CD8-positive, alpha-beta memory T cell (primary cell): ENCODE measurements at regions not wholly inside any gene's neighbourhood (a gene's known extent, or its start where the extent isn't known, plus 50 kb on each side); places are given as distances from the start of the nearest gene placed in this dataset.

Source experiments
- CTCF ChIA-PET: fragments of 350-600 bp; sonication (Branson Sonifier 250); formaldehyde crosslinking; loops from one replicate; lab custom pipeline; 2021; ENCODE audit warnings: antibody characterized with exemption; lab: Charles Lee
- POLR2A ChIA-PET: fragments of 350-600 bp; sonication (Branson Sonifier 250); formaldehyde crosslinking; loops from one replicate; lab custom pipeline; 2021; ENCODE audit warnings: antibody characterized with exemption; lab: Charles Lee
- DNase-seq, 5 donors: peaks; one replicate each; pipeline versions ENCODE4 v3.0.0 to v3.0.0-alpha.2; 2020 to 2022; ENCODE audit warnings: mixed read lengths in 1 of 5
- H3K27ac ChIP-seq: one replicate; pipeline ENCODE4 v1.7.0; 2013; ENCODE audit warnings: low read depth, mild to moderate bottlenecking, low read length, moderate library complexity
- H3K27me3 ChIP-seq: 2 replicates; pipeline ENCODE4 v1.7.0; 2013; ENCODE audit warnings: low read length, mild to moderate bottlenecking; ENCODE audit not compliant: insufficient read depth, poor library complexity, severe bottlenecking
- H3K36me3 ChIP-seq: 2 replicates; pipeline ENCODE4 v1.7.0; 2013; ENCODE audit warnings: mild to moderate bottlenecking, low read length, moderate library complexity; ENCODE audit not compliant: insufficient read depth
- H3K4me1 ChIP-seq: 2 replicates; pipeline ENCODE4 v1.7.0; 2013; ENCODE audit warnings: mild to moderate bottlenecking, low read length, moderate library complexity; ENCODE audit not compliant: insufficient read depth
- H3K4me3 ChIP-seq: 2 replicates; pipeline ENCODE4 v1.7.0; 2013; ENCODE audit warnings: mild to moderate bottlenecking, low read length
- H3K9me3 ChIP-seq: 2 replicates; pipeline ENCODE4 v1.7.0; 2013; ENCODE audit warnings: mild to moderate bottlenecking, low read length
- H3K27ac Mint-ChIP-seq, 8 donors: one replicate each; pipeline ENCODE4 v1.8.0; 2020 to 2021; ENCODE audit warnings: mixed read lengths in 8 of 8, mild to moderate bottlenecking in 6 of 8, inconsistent platforms in 3 of 8, moderate library complexity in 3 of 8
- H3K27me3 Mint-ChIP-seq, 2 donors: one replicate each; pipeline ENCODE4 v1.8.0; 2020 to 2021; ENCODE audit warnings: mixed read lengths in 2 of 2, mild to moderate bottlenecking in 1 of 2, moderate library complexity in 1 of 2
- H3K36me3 Mint-ChIP-seq, 3 donors: one replicate each; pipeline ENCODE4 v1.8.0; 2020 to 2021; ENCODE audit warnings: mixed read lengths in 3 of 3, inconsistent platforms in 1 of 3, mild to moderate bottlenecking in 1 of 3
- H3K4me1 Mint-ChIP-seq, 3 donors: one replicate each; pipeline ENCODE4 v1.8.0; 2020 to 2021; ENCODE audit warnings: mixed read lengths in 3 of 3, inconsistent platforms in 1 of 3, mild to moderate bottlenecking in 1 of 3
- H3K4me3 Mint-ChIP-seq, 7 donors: one replicate each; pipeline ENCODE4 v1.8.0; 2020 to 2021; ENCODE audit warnings: mixed read lengths in 7 of 7, mild to moderate bottlenecking in 6 of 7, moderate library complexity in 4 of 7, inconsistent platforms in 2 of 7
- H3K9me3 Mint-ChIP-seq, 5 donors: one replicate each; pipeline ENCODE4 v1.8.0; 2020 to 2022; ENCODE audit warnings: mixed read lengths in 5 of 5, mild to moderate bottlenecking in 3 of 5, moderate library complexity in 2 of 5, inconsistent platforms in 1 of 5

DNA sequence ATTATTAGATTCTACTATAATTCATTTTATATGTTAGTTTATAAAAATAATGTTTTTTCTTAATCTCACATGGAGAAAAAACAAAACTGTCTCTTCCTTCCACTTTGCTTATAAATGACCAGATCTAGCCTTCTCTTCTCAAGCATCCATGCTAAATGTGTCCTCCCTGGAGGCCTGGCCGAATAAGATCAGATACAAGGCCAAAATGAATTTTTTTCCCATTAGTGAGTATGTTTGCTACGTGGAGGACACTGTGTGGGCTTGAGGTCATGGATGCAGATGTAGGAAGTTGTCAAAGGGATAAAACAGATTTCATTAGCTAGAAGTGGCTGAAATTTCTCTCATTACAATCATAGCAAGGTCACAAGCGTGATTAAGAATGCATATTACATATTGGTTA is 1244.9 kb upstream of the SEL1L start:
- no peak overlapping the region for H3K27ac Mint-ChIP-seq
- Histone ChIP-seq H3K36me3 (no peaks in the 10 kb centered on the region), H3K27ac (no peak overlapping the region), H3K9me3 (no peaks in the 10 kb centered on the region), H3K27me3 (no peaks in the 10 kb centered on the region), H3K4me1 (no peaks in the 10 kb centered on the region), H3K4me3 (no peak overlapping the region)
- H3K4me1 Mint-ChIP-seq = no peaks in the 10 kb centered on the region
- CTCF ChIA-PET = no interaction called here
- peaks cover 6 to 20% (median 17%) of the 10 kb centered on the region in 5 donors for H3K9me3 Mint-ChIP-seq
- POLR2A ChIA-PET = no interaction called here
- no peak overlapping the region for H3K4me3 Mint-ChIP-seq
- no peak for DNase-seq
- no peaks in the 10 kb centered on the region for H3K36me3 Mint-ChIP-seq
- H3K27me3 Mint-ChIP-seq = no peaks in the 10 kb centered on the region

DNA sequence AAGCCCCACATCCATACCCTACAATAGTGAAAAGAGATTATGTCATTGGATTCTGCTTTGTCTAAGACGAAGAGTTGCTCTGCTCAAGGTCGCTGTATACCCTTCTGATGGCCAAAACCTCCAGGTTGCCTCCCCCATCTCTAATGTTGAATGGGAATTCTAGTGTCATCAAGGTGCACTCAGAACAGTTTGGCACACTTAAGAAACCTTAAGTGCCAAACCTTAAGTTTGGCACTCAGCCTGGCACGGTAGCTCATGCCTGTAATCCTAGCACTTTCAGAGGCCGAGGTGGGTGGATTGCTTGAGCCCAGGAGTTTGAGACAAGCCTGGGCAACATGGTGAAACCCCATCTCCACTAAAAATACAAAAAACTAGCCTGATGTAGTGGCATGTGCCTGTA is 1245.6 kb upstream of the SEL1L start:
- no peaks in the 10 kb centered on the region for H3K27me3 Mint-ChIP-seq
- no peaks in the 10 kb centered on the region for H3K4me1 Mint-ChIP-seq
- CTCF ChIA-PET = no interaction called here
- no peaks in the 10 kb centered on the region for H3K4me1 ChIP-seq
- H3K36me3 Mint-ChIP-seq = no peaks in the 10 kb centered on the region
- no peak overlapping the region for H3K4me3 ChIP-seq
- H3K27ac ChIP-seq = no peak overlapping the region
- H3K9me3 ChIP-seq = no peaks in the 10 kb centered on the region
- H3K36me3 ChIP-seq = no peaks in the 10 kb centered on the region
- peaks cover 4 to 18% (median 17%) of the 10 kb centered on the region in 5 donors for H3K9me3 Mint-ChIP-seq
- no peak overlapping the region for H3K27ac Mint-ChIP-seq
- POLR2A ChIA-PET = no interaction called here
- no peak for DNase-seq
- H3K27me3 ChIP-seq = no peaks in the 10 kb centered on the region
- no peak overlapping the region for H3K4me3 Mint-ChIP-seq

DNA sequence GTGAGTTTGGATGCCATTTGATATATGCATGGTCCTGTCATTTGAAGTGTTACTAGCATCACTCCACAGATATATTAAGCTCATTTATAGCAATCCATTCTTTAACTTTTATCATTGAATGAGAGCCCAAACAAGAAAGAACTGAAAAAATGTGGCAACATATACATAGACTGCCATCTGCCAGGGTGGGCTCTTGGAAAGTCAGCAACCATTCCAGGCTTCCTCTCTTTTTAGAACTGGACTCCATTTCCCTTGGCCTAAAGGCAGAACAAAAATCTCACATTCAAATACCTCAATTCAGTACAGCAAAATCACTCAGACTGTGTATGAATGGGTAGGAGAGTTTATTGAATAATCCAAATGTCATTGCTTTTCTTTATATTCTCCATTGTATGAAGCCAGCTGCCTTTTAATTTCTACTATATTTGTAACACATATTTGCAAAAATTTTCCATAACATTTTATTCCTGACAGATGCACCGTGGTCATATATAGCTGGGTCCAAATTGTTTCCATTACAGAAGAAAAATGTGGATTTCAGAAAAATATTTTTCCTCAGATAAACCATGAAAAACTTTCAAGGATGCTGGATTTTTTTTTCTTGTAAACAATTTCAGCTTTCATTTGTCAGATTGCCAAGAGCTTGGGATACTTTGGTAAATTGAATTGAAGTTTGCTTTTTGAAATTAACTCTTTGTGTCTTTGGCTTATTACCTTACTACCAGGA is 1252.3 kb upstream of the SEL1L start:
- peaks cover 7 to 26% (median 19%) of the 10 kb centered on the region in 5 donors for H3K9me3 Mint-ChIP-seq
- H3K27ac Mint-ChIP-seq = no peak overlapping the region
- Histone ChIP-seq H3K27me3 (no peaks in the 10 kb centered on the region), H3K36me3 (no peaks in the 10 kb centered on the region), H3K9me3 (no peaks in the 10 kb centered on the region), H3K4me3 (no peak overlapping the region), H3K27ac (no peak overlapping the region), H3K4me1 (no peaks in the 10 kb centered on the region)
- no peak overlapping the region for H3K4me3 Mint-ChIP-seq
- DNase-seq = no peak
- ChIA-PET CTCF (no interaction called here), POLR2A (no interaction called here)
- H3K27me3 Mint-ChIP-seq = no peaks in the 10 kb centered on the region
- no peaks in the 10 kb centered on the region for H3K36me3 Mint-ChIP-seq
- no peaks in the 10 kb centered on the region for H3K4me1 Mint-ChIP-seq

GRCh38 chr14:82786483-82786880 is 1252.8 kb upstream of the SEL1L start:
- Histone ChIP-seq H3K4me1 (no peaks in the 10 kb centered on the region), H3K9me3 (no peaks in the 10 kb centered on the region), H3K27me3 (no peaks in the 10 kb centered on the region), H3K36me3 (no peaks in the 10 kb centered on the region), H3K4me3 (no peak overlapping the region), H3K27ac (no peak overlapping the region)
- ChIA-PET POLR2A (no interaction called here), CTCF (no interaction called here)
- H3K27ac Mint-ChIP-seq = no peak overlapping the region
- H3K4me1 Mint-ChIP-seq = no peaks in the 10 kb centered on the region
- H3K36me3 Mint-ChIP-seq = no peaks in the 10 kb centered on the region
- DNase-seq = no peak
- no peak overlapping the region for H3K4me3 Mint-ChIP-seq
- no peaks in the 10 kb centered on the region for H3K27me3 Mint-ChIP-seq
- peaks cover 7 to 27% (median 19%) of the 10 kb centered on the region in 5 donors for H3K9me3 Mint-ChIP-seq

DNA sequence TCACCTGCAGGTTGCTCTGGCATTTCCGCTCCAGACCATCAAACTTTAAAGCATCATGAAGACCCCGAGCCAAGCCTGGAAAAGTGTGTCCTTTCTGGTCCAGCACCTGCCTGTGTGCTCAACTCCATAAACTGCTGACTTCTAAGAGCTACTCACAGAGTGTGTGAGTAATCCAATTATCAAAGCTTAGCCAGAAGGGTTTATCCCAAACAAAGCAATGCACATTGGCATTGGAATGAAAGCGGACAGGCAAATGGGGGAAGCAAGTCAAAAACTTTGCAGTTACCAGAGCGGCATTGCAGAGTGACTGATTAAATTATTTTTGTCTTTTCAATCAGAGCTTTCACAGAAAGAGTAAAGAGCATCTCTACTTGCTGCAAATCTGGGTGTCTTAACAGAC is 1262.4 kb upstream of the SEL1L start:
- H3K36me3 ChIP-seq = no peaks in the 10 kb centered on the region
- POLR2A ChIA-PET = no interaction called here

DNA sequence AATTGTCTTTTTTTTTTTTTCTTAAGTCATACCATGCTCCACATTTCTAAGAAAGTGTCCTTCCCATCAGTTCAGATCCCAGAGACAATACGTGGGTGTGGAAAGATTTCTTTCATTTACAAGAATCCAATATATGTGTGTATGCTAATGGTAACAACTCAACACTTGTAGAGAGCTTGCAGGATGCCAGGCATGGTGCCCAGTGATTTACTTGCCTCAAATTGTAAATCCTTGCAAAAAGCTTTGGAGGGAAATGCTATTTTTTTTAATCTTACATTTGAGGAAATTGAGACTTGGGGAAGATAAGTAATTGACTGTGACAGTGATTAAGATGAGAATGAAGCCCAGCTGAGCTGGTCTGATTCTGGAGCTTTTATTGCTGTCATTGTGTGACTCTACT is 1264.6 kb upstream of the SEL1L start:
- H3K27me3 ChIP-seq = no peaks in the 10 kb centered on the region
- Mint-ChIP-seq H3K36me3 (no peaks in the 10 kb centered on the region), H3K27me3 (no peaks in the 10 kb centered on the region), H3K27ac (no peak overlapping the region), H3K9me3 (peaks cover 5 to 31% (median 12%) of the 10 kb centered on the region in 5 donors), H3K4me3 (no peak overlapping the region), H3K4me1 (no peaks in the 10 kb centered on the region)
- DNase-seq = no peak
- ChIA-PET CTCF (no interaction called here), POLR2A (no interaction called here)
- H3K9me3 ChIP-seq = no peaks in the 10 kb centered on the region
- H3K4me1 ChIP-seq = no peaks in the 10 kb centered on the region
- H3K4me3 ChIP-seq = no peak overlapping the region
- H3K36me3 ChIP-seq = no peaks in the 10 kb centered on the region
- no peak overlapping the region for H3K27ac ChIP-seq

More for the DNA sequence above, 1262.4 kb upstream of the SEL1L start:
- Histone ChIP-seq H3K27me3 (no peaks in the 10 kb centered on the region), H3K4me1 (no peaks in the 10 kb centered on the region), H3K4me3 (no peak overlapping the region), H3K9me3 (no peaks in the 10 kb centered on the region), H3K27ac (no peak overlapping the region)
- CTCF ChIA-PET = no interaction called here
- no peaks in the 10 kb centered on the region for H3K4me1 Mint-ChIP-seq
- no peaks in the 10 kb centered on the region for H3K36me3 Mint-ChIP-seq
- no peak overlapping the region for H3K4me3 Mint-ChIP-seq
- no peak overlapping the region for H3K27ac Mint-ChIP-seq
- no peak for DNase-seq
- H3K27me3 Mint-ChIP-seq = no peaks in the 10 kb centered on the region
- peaks cover 0 to 28% (median 8%) of the 10 kb centered on the region in 5 donors for H3K9me3 Mint-ChIP-seq

DNA sequence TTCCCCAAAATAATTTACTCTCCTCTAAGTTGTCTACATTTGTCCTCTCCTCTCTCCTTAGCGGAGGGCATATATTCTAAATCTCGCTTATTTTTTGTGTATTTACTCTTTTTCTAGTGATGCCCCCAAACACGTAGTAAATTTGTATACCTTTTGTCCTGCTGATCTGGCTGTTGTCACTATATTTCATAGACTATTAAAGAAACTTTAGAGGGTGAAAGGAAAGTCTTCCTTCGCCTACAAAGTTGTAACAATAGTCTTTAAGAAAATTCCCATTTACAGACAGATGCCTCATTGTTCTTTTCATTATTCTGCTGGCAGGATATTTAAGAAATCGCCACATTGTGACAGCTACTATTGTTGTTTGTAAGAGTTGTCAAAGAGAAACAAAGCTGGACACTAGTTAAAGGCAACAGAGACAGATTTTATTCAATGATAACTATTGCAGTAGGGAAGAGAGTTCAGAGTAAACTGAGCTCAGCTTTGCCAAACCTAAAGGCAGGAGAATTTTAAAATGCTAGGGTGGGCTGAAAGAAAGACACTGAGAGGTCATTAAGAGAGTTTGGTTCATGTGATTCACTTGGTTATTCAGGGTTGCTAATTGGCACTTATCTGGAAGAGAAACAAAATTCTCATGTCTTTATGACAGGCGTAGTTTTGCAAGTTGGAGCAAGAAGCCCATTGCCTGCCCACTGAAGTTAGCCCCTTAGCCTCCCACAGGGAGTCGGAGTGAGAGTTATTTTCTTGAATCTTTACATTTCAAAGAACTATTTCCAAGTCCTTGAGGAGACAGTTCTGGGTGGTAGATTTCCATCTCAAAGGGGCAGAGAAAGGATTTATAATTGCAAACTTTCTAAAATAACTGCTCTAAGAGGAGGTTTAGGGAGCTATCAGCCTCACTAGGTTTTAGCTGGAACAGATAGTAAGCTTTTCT is 1272.5 kb upstream of the SEL1L start:
- ChIA-PET CTCF (no interaction called here), POLR2A (no interaction called here)
- Histone ChIP-seq H3K9me3 (no peaks in the 10 kb centered on the region), H3K4me1 (no peaks in the 10 kb centered on the region), H3K27me3 (no peaks in the 10 kb centered on the region), H3K36me3 (no peaks in the 10 kb centered on the region), H3K27ac (no peak overlapping the region), H3K4me3 (no peak overlapping the region)
- no peak overlapping the region for H3K27ac Mint-ChIP-seq
- DNase-seq = no peak
- no peak overlapping the region for H3K4me3 Mint-ChIP-seq
- H3K9me3 Mint-ChIP-seq = peaks cover 2 to 19% (median 18%) of the 10 kb centered on the region in 5 donors
- H3K27me3 Mint-ChIP-seq = no peaks in the 10 kb centered on the region
- H3K4me1 Mint-ChIP-seq = no peaks in the 10 kb centered on the region
- H3K36me3 Mint-ChIP-seq = no peaks in the 10 kb centered on the region

- H3K36me3 ChIP-seq = no peaks in the 10 kb centered on the region
- no peaks in the 10 kb centered on the region for H3K27me3 Mint-ChIP-seq
- ChIA-PET CTCF (no interaction called here), POLR2A (no interaction called here)
- no peak overlapping the region for H3K27ac ChIP-seq
- no peaks in the 10 kb centered on the region for H3K4me1 Mint-ChIP-seq
- no peak overlapping the region for H3K4me3 ChIP-seq
- no peaks in the 10 kb centered on the region for H3K4me1 ChIP-seq
- peaks cover 2 to 21% (median 10%) of the 10 kb centered on the region in 5 donors for H3K9me3 Mint-ChIP-seq
- H3K27me3 ChIP-seq = no peaks in the 10 kb centered on the region
- no peak for DNase-seq
- no peak overlapping the region for H3K27ac Mint-ChIP-seq
- H3K9me3 ChIP-seq = no peaks in the 10 kb centered on the region
- H3K36me3 Mint-ChIP-seq = no peaks in the 10 kb centered on the region
- no peak overlapping the region for H3K4me3 Mint-ChIP-seq
These were observed 1277.6 kb upstream of the SEL1L start for GRCh38 chr14:82811246-82811645.
